ENCODE measurements at regions not wholly inside any gene's neighbourhood (a gene's known extent, or its start where the extent isn't known, plus 50 kb on each side); places are given as distances from the start of the nearest gene placed in this dataset.

- TF ChIP-seq CTCF (IDR thresholded peaks at IDR 0.05) (no peak), POLR2A (IDR thresholded peaks at IDR 0.05) (no peak)
Measured at GRCh38 chr2:18161681-18162080, 283.2 kb downstream of the KCNS3 start.

All from testis (tissue), 2 donors.